ENCODE measurements at regions not wholly inside any gene's neighbourhood (a gene's known extent, or its start where the extent isn't known, plus 50 kb on each side); places are given as distances from the start of the nearest gene placed in this dataset.

DNA sequence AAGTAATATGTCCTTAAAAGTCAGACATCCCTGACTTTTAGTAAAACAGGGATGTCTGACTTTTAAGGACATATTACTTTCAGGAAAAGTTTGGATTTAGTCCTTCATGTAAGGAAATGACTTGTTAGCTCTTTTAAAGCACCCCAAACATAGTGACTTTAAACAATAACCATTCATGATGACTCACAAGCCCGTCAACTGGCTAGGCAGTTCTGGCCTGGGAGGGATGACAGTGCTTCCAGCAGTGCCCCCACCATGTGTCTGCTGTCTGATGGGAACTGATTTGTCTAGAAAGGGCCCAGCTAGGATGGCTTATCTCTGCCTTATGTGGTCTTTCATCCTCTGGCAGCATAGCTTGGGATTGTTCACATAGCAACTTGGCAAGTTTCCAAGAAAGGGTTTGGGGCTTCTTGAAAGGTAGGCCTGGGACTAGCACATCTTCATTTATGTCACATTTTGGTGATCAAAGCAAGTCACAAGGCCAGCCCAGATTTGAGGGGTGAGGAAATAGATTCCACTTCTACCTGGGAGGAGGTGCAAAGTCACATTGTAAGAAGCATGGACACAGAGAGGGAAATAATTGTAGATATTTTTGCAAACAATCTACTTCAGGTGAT, 143.5 kb downstream of the C1orf94 start:
- no peak overlapping the region for H3K4me2 ChIP-seq (ENCODE audit: insufficient read depth, low read length)
- H3K27ac ChIP-seq (ENCODE audit: extremely low read depth, low read depth, low read length) = no peak overlapping the region
- no peak overlapping the region for H3K4me3 ChIP-seq
- H3K9me3 ChIP-seq (replicated peaks; ENCODE audit: control insufficient read depth, insufficient read depth, low read depth, low read length) = no peaks in the 10 kb centered on the region
- H3K4me1 ChIP-seq (replicated peaks in 1 of 2; ENCODE audit: control insufficient read depth in 2 of 2, insufficient read depth in 2 of 2, low read length in 2 of 2) = no peaks in the 10 kb centered on the region
- peaks cover 2% of the 10 kb centered on the region for H3K9me1 ChIP-seq (ENCODE audit: control insufficient read depth, insufficient read depth, low read length)
- CTCF ChIA-PET (ENCODE audit: low intra/inter-chr PET ratio) = no interaction called here
- no TSS peak for BruUV-seq (replicated peaks)
- ATAC-seq (no peak), FAIRE-seq (peak; percentile 42), DNase-seq (ENCODE audit: extremely low read depth in 1 of 4, low spot score in 3 of 4) (peak in 2 of 4 experiments; percentile 9 to 18)
- no peak overlapping the region for H3K9ac ChIP-seq (ENCODE audit: insufficient read depth in 1 of 2, low read depth in 2 of 2, low read length in 2 of 2)
- intact Hi-C loops (cut with micrococcal nuclease) = no loop called here
- in situ Hi-C loops (cut with MboI) = no loop called here
- H3K79me2 ChIP-seq (ENCODE audit: control insufficient read depth, insufficient read depth, low read length) = no peaks in the 10 kb centered on the region
- H2AFZ ChIP-seq (ENCODE audit: low read depth, low read length) = no peak overlapping the region
- peaks cover 0 to 6% of the 10 kb centered on the region in 2 experiments; a peak in 2 of 5 replicates for H3K27me3 ChIP-seq (ENCODE audit: control insufficient read depth in 2 of 2, insufficient read depth in 2 of 2, low read length in 2 of 2)
- no peaks in the 10 kb centered on the region for H4K20me1 ChIP-seq (replicated peaks; ENCODE audit: control insufficient read depth, insufficient read depth, low read length)
- POLR2A ChIA-PET = no interaction called here
- no peaks in the 10 kb centered on the region for H3K36me3 ChIP-seq (ENCODE audit: control insufficient read depth, insufficient read depth, low read length)
- WGBS (ENCODE audit: insufficient coverage, low coverage, missing lambda C conversion rate) = 0% methylated on average over 1 of the region's 1 CpG
- TF ChIP-seq MCM3 (IDR thresholded peaks at IDR 0.05) = no peak
- TF ChIP-seq ZFP1 (CRISPR knock-in tag; IDR thresholded peaks at IDR 0.05) = no peak
- TF ChIP-seq KAT8 (IDR thresholded peaks at IDR 0.05; ENCODE audit: low read depth) = no peak
- TF ChIP-seq ZZZ3 (IDR thresholded peaks at IDR 0.05) = no peak
- TF ChIP-seq, protein P1, sequence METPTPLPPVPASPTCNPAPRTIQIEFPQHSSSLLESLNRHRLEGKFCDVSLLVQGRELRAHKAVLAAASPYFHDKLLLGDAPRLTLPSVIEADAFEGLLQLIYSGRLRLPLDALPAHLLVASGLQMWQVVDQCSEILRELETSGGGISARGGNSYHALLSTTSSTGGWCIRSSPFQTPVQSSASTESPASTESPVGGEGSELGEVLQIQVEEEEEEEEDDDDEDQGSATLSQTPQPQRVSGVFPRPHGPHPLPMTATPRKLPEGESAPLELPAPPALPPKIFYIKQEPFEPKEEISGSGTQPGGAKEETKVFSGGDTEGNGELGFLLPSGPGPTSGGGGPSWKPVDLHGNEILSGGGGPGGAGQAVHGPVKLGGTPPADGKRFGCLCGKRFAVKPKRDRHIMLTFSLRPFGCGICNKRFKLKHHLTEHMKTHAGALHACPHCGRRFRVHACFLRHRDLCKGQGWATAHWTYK (CRISPR knock-in tag; IDR thresholded peaks at IDR 0.05) = no peak
- TF ChIP-seq RFX1 (IDR thresholded peaks at IDR 0.05) = 0 out of 2 replicates have a peak, but pooled peaks have one; percentile 5
- no peak for TF ChIP-seq ZNF140 (CRISPR knock-in tag; IDR thresholded peaks at IDR 0.05)
- no peak for TF ChIP-seq EHMT2 (IDR thresholded peaks at IDR 0.05)
- peak; percentile 26; the same call in 1 of the 2 replicates for TF ChIP-seq CBFA2T2 (conservative IDR thresholded peaks at IDR 0.05)
- 0 out of 2 replicates have a peak, but pooled peaks have one; percentile 31 for TF ChIP-seq NFIX (CRISPR knock-in tag; IDR thresholded peaks at IDR 0.05; ENCODE audit: low read depth)
- no peak for TF ChIP-seq KDM2B (CRISPR knock-in tag; IDR thresholded peaks at IDR 0.05)
- TF ChIP-seq, protein P2, sequence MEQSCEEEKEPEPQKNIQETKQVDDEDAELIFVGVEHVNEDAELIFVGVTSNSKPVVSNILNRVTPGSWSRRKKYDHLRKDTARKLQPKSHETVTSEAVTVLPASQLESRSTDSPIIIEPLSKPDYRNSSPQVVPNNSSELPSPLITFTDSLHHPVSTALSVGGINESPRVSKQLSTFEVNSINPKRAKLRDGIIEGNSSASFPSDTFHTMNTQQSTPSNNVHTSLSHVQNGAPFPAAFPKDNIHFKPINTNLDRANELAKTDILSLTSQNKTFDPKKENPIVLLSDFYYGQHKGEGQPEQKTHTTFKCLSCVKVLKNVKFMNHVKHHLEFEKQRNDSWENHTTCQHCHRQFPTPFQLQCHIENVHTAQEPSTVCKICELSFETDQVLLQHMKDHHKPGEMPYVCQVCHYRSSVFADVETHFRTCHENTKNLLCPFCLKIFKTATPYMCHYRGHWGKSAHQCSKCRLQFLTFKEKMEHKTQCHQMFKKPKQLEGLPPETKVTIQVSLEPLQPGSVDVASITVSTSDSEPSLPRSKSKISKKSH (CRISPR knock-in tag; IDR thresholded peaks at IDR 0.05) = no peak
- TF ChIP-seq ZNF347 (CRISPR knock-in tag; IDR thresholded peaks at IDR 0.05; ENCODE audit: low read depth) = no peak
- no peak for TF ChIP-seq ZNF780A (CRISPR knock-in tag; IDR thresholded peaks at IDR 0.05)
- no peak for TF ChIP-seq HDAC2 (IDR thresholded peaks at IDR 0.05)
- TF ChIP-seq EP300 (IDR thresholded peaks at IDR 0.05; ENCODE audit: low read length) = no peak
- no peak for TF ChIP-seq CCAR2 (IDR thresholded peaks at IDR 0.05; ENCODE audit: low read depth, low read length)
- no peak for TF ChIP-seq HSF4 (CRISPR knock-in tag; IDR thresholded peaks at IDR 0.05; ENCODE audit: borderline replicate concordance)
- no peak for TF ChIP-seq RHOXF2B (CRISPR knock-in tag; conservative IDR thresholded peaks at IDR 0.05)
- no peak for TF ChIP-seq HOXB6 (CRISPR knock-in tag; IDR thresholded peaks at IDR 0.05; ENCODE audit: borderline replicate concordance)
- TF ChIP-seq, protein P3, sequence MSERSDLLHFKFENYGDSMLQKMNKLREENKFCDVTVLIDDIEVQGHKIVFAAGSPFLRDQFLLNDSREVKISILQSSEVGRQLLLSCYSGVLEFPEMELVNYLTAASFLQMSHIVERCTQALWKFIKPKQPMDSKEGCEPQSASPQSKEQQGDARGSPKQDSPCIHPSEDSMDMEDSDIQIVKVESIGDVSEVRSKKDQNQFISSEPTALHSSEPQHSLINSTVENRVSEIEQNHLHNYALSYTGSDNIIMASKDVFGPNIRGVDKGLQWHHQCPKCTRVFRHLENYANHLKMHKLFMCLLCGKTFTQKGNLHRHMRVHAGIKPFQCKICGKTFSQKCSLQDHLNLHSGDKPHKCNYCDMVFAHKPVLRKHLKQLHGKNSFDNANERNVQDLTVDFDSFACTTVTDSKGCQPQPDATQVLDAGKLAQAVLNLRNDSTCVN (CRISPR knock-in tag; IDR thresholded peaks at IDR 0.05) = no peak

Data from K562 (cell line).